GM19328 (cell line): ENCODE measurements at regions not wholly inside any gene's neighbourhood (a gene's known extent, or its start where the extent isn't known, plus 50 kb on each side); places are given as distances from the start of the nearest gene placed in this dataset.

Experiments used
- ATAC-seq: cut with Tn5 transposase; IDR thresholded peaks from one replicate; pipeline ENCODE4 v1.9.1; 2021; ENCODE audit warnings: mild to moderate bottlenecking, moderate library complexity; ENCODE audit not compliant: unreplicated experiment

GRCh38 chr2:181332044-181332605, 125.1 kb upstream of the ITGA4 start:
- ATAC-seq = no peak

DNA sequence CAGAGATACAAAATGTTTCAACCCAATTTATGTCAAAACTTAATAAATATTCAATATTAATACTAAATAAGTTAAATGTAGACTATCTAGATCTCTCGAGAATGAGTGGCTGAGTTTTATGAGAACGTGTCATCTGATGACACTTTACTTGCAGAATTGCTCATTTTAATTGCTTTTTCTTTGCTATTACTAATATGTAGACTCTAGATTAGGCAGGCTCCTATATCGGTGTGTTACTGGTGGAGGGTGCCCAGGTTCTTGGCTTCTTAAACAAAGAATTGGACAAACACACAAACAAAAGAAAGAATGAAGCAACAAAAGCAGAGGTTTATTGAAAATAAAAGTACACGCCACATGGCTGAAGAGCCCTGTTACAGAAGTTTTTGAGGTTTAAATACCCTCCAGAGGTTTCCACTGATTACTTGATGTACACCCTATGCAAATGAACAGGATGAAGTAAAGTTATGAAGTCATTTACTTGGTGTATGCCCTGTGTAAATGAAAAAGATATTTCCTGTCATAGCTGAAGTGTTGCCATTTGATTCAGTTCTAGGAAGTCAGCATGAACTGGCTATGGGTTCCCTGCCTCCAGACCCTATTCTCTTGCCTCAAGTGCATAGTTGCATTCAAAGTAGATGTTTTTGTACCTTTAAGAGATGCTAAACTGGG, 122.9 kb upstream of the ITGA4 start:
- ATAC-seq = no peak

DNA sequence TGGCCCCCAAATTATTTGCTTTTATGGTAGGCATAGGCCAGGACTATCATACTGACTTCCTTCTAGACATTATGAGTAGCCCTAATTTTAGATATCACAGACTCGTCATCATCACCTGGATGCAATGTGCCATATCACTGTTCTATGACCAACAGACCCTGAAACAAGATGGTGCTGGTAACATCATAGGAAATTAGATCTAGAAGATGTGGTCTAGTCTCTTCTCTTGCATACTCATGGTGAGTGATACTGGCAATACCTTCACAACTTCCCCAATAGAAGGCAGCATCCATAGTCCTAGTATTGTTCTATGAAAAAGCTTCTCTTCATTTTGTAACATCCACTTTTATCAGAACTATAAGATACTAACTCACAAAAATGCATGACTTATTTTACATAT, 116.3 kb upstream of the ITGA4 start:
- ATAC-seq = no peak

- ATAC-seq = no peak
Observed at GRCh38 chr2:181341855-181342600, 115.2 kb upstream of the ITGA4 start.

DNA sequence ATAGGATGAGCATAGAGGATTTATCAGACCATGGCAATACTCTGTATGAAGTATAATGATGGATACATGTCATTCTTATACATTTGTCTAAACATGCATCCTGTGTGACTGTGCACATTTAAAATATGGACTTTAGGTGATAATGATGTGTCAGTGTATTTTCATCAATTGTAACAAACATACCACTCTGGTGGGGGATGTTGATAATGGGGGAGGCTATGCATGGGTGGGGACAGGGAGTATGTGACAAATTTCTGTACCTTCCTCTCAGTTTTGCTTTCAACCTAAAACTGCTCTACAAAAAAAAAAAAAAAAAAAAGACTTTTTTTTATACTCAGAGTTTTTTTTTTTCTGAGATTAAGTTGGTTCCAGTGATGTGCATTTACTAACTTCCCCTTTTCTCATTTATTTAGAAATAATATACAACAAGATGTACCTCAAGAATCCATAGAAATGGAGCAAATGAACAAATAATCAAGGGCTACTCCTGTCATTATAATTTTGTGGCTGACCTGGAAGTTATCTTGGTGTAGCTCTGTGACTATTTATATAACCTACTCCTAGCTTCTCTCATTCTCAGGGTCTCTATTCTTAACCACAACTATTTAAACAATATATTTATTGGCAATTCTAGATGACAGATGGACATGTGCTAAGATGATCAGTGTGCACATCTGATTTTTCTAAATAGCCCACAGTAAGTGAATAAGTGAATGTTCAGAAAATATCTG, 108.9 kb upstream of the ITGA4 start:
- ATAC-seq = peak; percentile 77

- no peak for ATAC-seq
Observed at GRCh38 chr2:181352158-181352557, 105.0 kb upstream of the ITGA4 start.

DNA sequence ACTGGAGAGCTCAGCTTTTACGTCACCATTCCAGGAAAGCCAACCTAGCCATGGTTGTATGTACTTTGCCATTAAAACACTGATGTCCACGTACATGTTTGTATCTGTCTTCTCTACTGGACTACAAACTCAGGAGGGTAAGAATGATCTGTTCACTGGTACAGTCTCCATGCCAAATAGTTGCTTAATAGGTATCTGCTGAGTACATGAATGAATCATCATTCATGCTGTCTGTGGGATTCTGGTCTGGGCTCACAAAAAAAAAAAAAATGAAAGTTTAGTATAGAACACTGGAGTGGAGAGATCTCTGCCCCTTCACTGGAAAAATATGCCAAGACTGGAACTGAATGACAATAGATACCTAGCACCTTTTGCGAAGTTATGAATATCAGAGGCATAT, 102.6 kb upstream of the ITGA4 start:
- ATAC-seq = no peak

DNA sequence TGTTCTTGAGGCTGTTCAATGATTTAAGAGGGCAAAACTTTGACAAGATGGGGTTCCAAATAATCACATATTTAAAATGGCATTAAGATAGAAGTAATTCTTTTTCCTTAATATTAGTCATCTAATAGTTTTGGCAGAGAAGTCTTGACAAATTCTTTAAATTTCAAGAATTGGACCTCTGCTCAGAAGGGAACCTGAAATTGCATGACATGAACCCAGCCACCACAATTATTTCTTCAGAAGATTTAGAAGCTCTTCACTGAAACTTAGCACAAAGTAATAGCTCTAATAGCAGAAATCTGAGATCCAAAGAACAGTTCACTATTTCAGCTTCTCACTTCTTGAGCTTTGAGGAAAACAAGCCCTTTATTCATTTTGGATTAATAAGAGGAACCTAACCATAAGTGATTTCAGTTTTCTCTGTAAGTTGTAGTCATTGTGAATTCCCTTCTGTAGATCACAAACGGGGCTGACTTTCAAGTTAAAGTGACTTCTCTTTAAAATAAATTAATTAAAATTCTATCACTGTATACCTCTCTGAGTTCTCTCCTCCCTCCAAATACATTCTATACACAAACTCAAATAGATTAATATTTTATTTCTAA, 100.6 kb upstream of the ITGA4 start:
- no peak for ATAC-seq

DNA sequence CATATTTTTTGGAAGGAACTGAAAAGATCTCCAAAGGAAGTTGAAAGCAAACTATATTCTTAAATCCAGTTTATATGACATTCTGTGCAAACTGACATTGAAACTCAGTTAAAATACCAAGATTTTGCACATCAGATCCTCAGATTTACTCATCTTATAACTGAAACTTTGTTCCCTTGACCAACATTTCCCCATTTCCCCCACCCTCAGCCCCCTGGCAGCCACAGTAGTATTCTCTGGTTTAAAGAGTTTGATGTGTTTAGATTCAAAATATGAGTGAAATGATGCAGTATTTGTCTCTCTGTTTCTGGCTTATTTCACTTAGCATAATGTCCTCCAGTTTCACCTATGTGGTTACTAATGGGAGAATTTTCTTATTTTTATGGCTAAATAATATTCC, 99.2 kb upstream of the ITGA4 start:
- no peak for ATAC-seq

GRCh38 chr2:181362561-181362960, 94.6 kb upstream of the ITGA4 start:
- ATAC-seq = no peak

DNA sequence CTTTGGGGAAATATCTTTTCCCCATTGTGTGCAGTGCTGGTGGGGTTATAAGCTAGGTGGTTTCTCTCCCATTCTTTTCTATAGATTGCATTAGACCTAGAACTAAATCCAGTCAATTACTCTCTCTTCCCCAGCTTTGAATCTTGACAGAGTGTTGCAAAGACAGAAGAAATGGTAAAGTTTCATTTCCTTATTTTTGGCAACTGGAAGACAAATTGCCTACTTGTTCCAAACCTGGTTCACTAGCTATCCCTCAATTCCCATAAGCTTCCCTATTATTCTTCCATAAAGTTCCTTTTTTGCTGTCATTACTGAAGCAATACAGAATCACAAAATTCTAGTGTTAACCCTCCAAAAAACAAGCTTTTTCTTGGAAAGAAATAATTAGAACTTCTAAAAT, 94.0 kb upstream of the ITGA4 start:
- no peak for ATAC-seq

GRCh38 chr2:181364492-181365170, 92.6 kb upstream of the ITGA4 start:
- ATAC-seq = no peak

DNA sequence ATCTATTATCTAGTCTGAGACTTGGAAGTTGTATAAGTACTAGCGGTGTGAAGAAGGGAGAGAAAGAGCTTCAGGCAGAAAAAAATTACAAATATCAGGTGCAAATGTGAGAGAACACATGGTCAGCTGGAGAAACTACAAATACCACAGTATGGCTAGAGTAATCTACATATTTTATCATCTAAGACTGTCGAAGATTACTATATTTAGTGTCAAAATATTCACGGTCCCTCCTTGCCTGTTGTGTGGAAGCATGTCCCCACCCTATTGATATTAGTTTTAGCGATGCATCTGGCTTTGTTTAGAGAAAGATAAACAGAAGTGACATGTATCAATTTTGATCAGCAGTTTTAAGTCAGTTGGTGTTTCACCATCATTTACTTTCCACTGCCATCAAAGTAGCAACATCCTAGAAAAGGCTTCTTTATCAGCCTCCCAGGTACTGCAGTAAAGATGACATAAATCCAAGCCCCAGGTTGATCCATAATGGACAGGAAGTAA, 90.5 kb upstream of the ITGA4 start:
- ATAC-seq = no peak

- no peak for ATAC-seq
Observed at GRCh38 chr2:181367411-181367810, 89.8 kb upstream of the ITGA4 start.

DNA sequence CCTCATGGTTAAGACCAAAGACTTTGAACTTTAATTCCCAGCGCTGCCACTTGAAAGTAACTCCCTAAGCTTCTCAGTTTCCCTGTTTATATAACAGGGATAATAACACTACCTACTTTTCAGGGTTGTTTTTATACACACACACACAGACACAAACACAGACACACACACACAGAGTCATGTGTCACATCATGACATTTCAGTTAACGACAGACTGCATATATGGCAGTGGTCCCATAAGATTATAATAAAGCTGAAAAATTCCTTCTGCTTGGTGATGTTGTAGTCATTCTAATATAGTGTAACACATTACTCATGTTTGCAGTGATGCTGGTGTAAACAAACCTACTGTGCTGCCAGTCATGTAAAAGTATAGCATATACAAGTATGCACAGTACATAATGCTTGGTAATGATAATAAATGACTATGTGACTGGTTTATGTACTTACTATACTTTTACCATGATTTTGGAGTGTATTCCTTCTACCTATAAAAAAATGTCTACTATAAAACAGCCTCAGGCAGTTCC, 89.2 kb upstream of the ITGA4 start:
- ATAC-seq = no peak

- ATAC-seq = no peak
Observed at GRCh38 chr2:181370126-181370525, 87.1 kb upstream of the ITGA4 start.

GRCh38 chr2:181371195-181371594, 86.0 kb upstream of the ITGA4 start:
- no peak for ATAC-seq

DNA sequence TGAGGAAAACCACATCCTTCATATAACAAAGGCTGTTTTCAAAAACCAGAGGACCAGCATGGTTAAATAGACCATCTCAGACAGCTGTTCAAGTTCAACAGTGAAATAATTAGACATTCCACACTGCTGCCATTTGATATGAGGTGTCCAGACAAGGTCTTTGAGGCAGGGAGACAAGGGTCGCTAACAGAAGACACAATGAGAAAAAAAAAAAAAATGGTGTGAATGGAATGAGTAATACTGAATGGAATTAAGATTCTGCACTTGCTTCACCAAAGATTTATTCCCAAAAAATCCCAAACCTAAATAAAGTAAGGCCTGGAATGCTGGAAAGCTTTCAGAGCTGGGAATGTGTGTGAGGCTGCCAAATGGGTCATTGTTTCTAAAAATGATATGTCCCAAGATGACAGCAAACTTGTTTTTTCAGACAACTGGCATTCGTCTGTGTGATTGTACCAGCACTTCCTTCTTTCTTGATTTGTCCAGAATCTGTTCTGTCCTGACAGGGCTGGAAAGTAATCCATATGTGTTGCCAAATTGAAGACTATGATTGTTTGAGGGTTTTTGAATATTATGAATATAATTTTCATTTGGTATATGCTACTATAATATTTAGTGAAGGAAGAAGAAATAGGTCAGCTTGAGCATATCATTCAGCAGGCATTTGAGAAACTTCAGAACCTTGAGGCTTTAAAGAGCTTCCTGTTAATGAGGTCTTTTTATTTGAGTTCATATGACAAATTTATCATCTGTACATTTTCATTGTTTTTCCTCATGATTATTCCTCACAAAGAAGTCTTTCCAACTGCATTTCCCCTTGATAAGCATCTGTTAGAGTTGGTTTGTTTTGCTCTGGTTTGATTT, 85.2 kb upstream of the ITGA4 start:
- ATAC-seq = no peak

GRCh38 chr2:181372646-181373040, 84.5 kb upstream of the ITGA4 start:
- ATAC-seq = no peak
